IMR-90 (cell line): ENCODE measurements at regions not wholly inside any gene's neighbourhood (a gene's known extent, or its start where the extent isn't known, plus 50 kb on each side); places are given as distances from the start of the nearest gene placed in this dataset.

Experiments
- ATAC-seq: fragments of 200-7000 bp; cut with Tn5 transposase; 2 replicates; pipeline ENCODE4 v1.9.1; 2020; ENCODE audit warnings: low read depth, mild to moderate bottlenecking, moderate library complexity
- BruUV-seq: library from RNA; stranded (reverse); fragments of 400-500 nt; replicated peaks from 2 replicates; lab custom pipeline; 2021; lab: Mats Ljungman, UMichigan
- CTCF ChIA-PET: fragments of 300-600 bp; formaldehyde crosslinking; extraction: SDS; loops from one replicate; lab custom pipeline; 2021; ENCODE audit warnings: antibody characterized with exemption; lab: Yijun Ruan, JAX
- POLR2A ChIA-PET: fragments of 300-600 bp; sonication (Branson Sonifier 250); formaldehyde crosslinking; loops from one replicate; lab custom pipeline; 2022; ENCODE audit warnings: antibody characterized with exemption; ENCODE audit not compliant: unreplicated experiment; lab: Charles Lee
- DNase-seq: peaks from one replicate; pipeline ENCODE4 v3.0.0; 2013
- H2AFZ ChIP-seq: replicated peaks from 2 replicates; pipeline ENCODE3; 2013; ENCODE audit warnings: low read length, mild to moderate bottlenecking; ENCODE audit not compliant: poor library complexity
- H2AK5ac ChIP-seq: 2 replicates; pipeline ENCODE4 v1.6.1; 2013; ENCODE audit warnings: low read depth, low read length, inconsistent platforms
- H2AK9ac ChIP-seq: replicated peaks from 2 replicates; pipeline ENCODE3; 2013; ENCODE audit warnings: mild to moderate bottlenecking, low read depth, low read length, moderate library complexity; ENCODE audit not compliant: poor library complexity
- H2BK120ac ChIP-seq: 2 replicates; pipeline ENCODE4 v1.6.1; 2013; ENCODE audit warnings: low read depth, low read length, inconsistent platforms
- H2BK15ac ChIP-seq: 3 replicates; pipeline ENCODE4 v1.6.1; 2013; ENCODE audit warnings: low read depth, low read length, inconsistent platforms
- H2BK20ac ChIP-seq: 2 replicates; pipeline ENCODE4 v1.6.1; 2013; ENCODE audit warnings: low read depth, mild to moderate bottlenecking, inconsistent platforms, low read length, moderate library complexity
- H2BK5ac ChIP-seq: 2 replicates; pipeline ENCODE4 v1.6.1; 2013; ENCODE audit warnings: mild to moderate bottlenecking, low read depth, low read length, inconsistent platforms; ENCODE audit not compliant: poor library complexity, severe bottlenecking
- H3K14ac ChIP-seq: replicated peaks from 2 replicates; pipeline ENCODE4 v1.6.1; 2013; ENCODE audit warnings: low read depth, low read length, inconsistent platforms
- H3K18ac ChIP-seq: 2 replicates; pipeline ENCODE4 v1.6.1; 2013; ENCODE audit warnings: low read depth, low read length, control low read depth
- H3K23ac ChIP-seq: 2 replicates; pipeline ENCODE4 v1.6.1; 2013; ENCODE audit warnings: low read depth, low read length, inconsistent platforms
- H3K27ac ChIP-seq: 2 replicates; pipeline ENCODE4 v1.5.1; 2013; ENCODE audit warnings: mild to moderate bottlenecking, control low read depth, low read length; ENCODE audit not compliant: insufficient read depth
- H3K27me3 ChIP-seq: 2 replicates; pipeline ENCODE4 v1.6.1; 2013; ENCODE audit warnings: low read length; ENCODE audit not compliant: control insufficient read depth, insufficient read depth
- H3K36me3 ChIP-seq: 2 replicates; pipeline ENCODE4 v1.6.1; 2013; ENCODE audit warnings: low read length, mixed read lengths; ENCODE audit not compliant: control insufficient read depth, insufficient read depth
- H3K4ac ChIP-seq: 2 replicates; pipeline ENCODE4 v1.6.1; 2013; ENCODE audit warnings: low read depth, low read length, inconsistent platforms
- H3K4me1 ChIP-seq: 2 replicates; pipeline ENCODE4 v1.6.1; 2013; ENCODE audit warnings: low read length, mixed read lengths; ENCODE audit not compliant: control insufficient read depth, insufficient read depth
- H3K4me2 ChIP-seq: 2 replicates; pipeline ENCODE4 v1.6.1; 2013; ENCODE audit warnings: low read depth, mild to moderate bottlenecking, control low read depth, low read length, moderate library complexity
- H3K4me3 ChIP-seq: 2 replicates; pipeline ENCODE4 v1.5.1; 2013; ENCODE audit warnings: low read depth, mild to moderate bottlenecking, control low read depth, low read length, moderate library complexity; ENCODE audit not compliant: insufficient read depth
- H3K56ac ChIP-seq: 2 replicates; pipeline ENCODE4 v1.6.1; 2013; ENCODE audit warnings: low read length, inconsistent platforms; ENCODE audit not compliant: insufficient read depth; ENCODE audit errors: extremely low read depth
- H3K79me1 ChIP-seq, 2 experiments: 2 replicates each; pipeline ENCODE4 v1.6.1; 2013; ENCODE audit warnings: low read length in 2 of 2, inconsistent platforms in 1 of 2, low read depth in 1 of 2
- H3K9ac ChIP-seq: 2 replicates; pipeline ENCODE4 v1.6.1; 2013; ENCODE audit warnings: low read depth, low read length, control low read depth
- H3K9me1 ChIP-seq: 2 replicates; pipeline ENCODE4 v1.6.1; 2013; ENCODE audit warnings: low read length, inconsistent platforms; ENCODE audit not compliant: insufficient read depth
- H3K9me3 ChIP-seq: 2 replicates; pipeline ENCODE4 v1.6.1; 2013; ENCODE audit warnings: low read length; ENCODE audit not compliant: control insufficient read depth, insufficient read depth
- H4K20me1 ChIP-seq: 2 replicates; pipeline ENCODE4 v1.6.1; 2013; ENCODE audit warnings: low read length, inconsistent platforms; ENCODE audit not compliant: insufficient read depth
- H4K5ac ChIP-seq: 2 replicates; pipeline ENCODE4 v1.6.1; 2013; ENCODE audit warnings: mild to moderate bottlenecking, low read depth, low read length, control low read depth
- H4K8ac ChIP-seq, 2 experiments: 2 replicates each; pipeline ENCODE4 v1.6.1; 2013; ENCODE audit warnings: low read depth in 2 of 2, low read length in 2 of 2, control low read depth in 1 of 2, inconsistent platforms in 1 of 2
- H4K91ac ChIP-seq: 2 replicates; pipeline ENCODE4 v1.6.1; 2013; ENCODE audit warnings: low read depth, low read length, inconsistent platforms; ENCODE audit not compliant: insufficient read depth
- RFX5 ChIP-seq: IDR thresholded peaks from 2 replicates; pipeline ENCODE4 v1.8.0; 2012; ENCODE audit warnings: low read depth, mild to moderate bottlenecking, low read length, moderate library complexity
- WGBS, 2 experiments: methylation state at CpG; one replicate each; pipeline versions ENCODE4 v1.1.5 to v1.1.7; 2013; ENCODE audit warnings: missing lambda C conversion rate in 2 of 2; ENCODE audit not compliant: insufficient read length in 1 of 2; ENCODE audit errors: extremely low coverage in 2 of 2; 5-methylcytosine and 5-hydroxymethylcytosine counted together
- dilution Hi-C: fragments of 300-500 bp; cut with HindIII; formaldehyde crosslinking; loops from one replicate; pipeline ENCODE4 v1.14.3; 2018; ENCODE audit warnings: low sequenced_read_pairs; ENCODE audit not compliant: unreplicated experiment
- in situ Hi-C: fragments of 300-500 bp; cut with MboI; formaldehyde crosslinking; loops from 3 replicates; pipeline ENCODE4 v1.14.3; 2019; ENCODE audit warnings: low sequenced_read_pairs, inconsistent platforms, mixed read lengths
- intact Hi-C: fragments of 100-400 bp; cut with micrococcal nuclease; formaldehyde crosslinking; loops from 2 replicates; pipeline ENCODE4 v1.10.0; 2022

DNA sequence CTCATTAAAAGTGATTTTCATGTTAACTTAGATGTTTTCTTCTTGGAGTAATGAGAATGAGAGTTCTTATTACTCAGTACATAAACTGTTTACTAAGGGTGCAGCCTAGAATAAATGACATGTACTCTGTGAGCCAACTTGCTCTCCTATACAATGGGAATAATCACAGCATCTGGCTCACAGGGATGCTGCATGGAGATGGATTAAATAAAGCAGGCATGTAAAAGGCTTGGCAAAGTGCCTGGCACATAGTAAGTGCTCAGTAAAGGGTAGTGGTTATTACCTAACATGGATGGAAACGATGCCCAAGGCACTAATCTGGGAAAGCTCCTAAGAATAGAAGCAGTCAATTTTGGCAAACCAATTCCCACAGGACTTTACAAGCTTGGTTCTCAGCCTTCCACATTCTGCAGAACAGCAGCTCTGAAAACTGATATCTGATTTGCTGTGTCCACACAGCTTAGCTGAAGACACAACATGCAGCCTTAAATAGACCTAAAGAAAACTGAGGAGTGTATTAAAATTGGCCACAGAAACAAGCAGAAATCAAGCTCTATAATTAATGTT, 176.1 kb downstream of the ABCC12 start:
- Histone ChIP-seq H2AK5ac (no peak overlapping the region), H2AK9ac (no peak overlapping the region), H3K9me3 (no peaks in the 10 kb centered on the region), H3K14ac (no peak overlapping the region), H4K91ac (no peak overlapping the region), H3K4me3 (no peak overlapping the region), H3K27me3 (peaks cover 5% of the 10 kb centered on the region), H3K56ac (no peak overlapping the region), H3K9ac (no peak overlapping the region), H2BK5ac (no peak overlapping the region), H4K5ac (no peak overlapping the region), H3K79me1 (no peaks in the 10 kb centered on the region), H3K23ac (no peak overlapping the region), H3K9me1 (no peaks in the 10 kb centered on the region), H3K4me2 (no peak overlapping the region), H2AFZ (no peak overlapping the region), H3K18ac (no peak overlapping the region), H2BK20ac (no peak overlapping the region), H4K8ac (no peak overlapping the region), H3K4ac (no peak overlapping the region), H3K36me3 (no peaks in the 10 kb centered on the region), H4K20me1 (no peaks in the 10 kb centered on the region; the same call in 1 of the 2 replicates), H3K4me1 (no peaks in the 10 kb centered on the region), H3K27ac (no peak overlapping the region), H2BK15ac (no peak overlapping the region), H2BK120ac (no peak overlapping the region)
- no CpG with 5 or more reads among the region's 1 CpG for WGBS, 2 experiments
- no TSS peak for BruUV-seq
- no peak for ATAC-seq
- dilution Hi-C loops (no loop called here), intact Hi-C loops (no loop called here), in situ Hi-C loops (no loop called here)
- CTCF ChIA-PET: no interaction called here
- POLR2A ChIA-PET: no interaction called here
- DNase-seq: no peak
- TF ChIP-seq RFX5: no peak
